ENCODE measurements at regions not wholly inside any gene's neighbourhood (a gene's known extent, or its start where the extent isn't known, plus 50 kb on each side); places are given as distances from the start of the nearest gene placed in this dataset.

- no peak for DNase-seq
These were observed 152.1 kb downstream of the PTGER3 start for GRCh38 chr1:70895531-70895930.

GRCh38 chr1:70896224-70896623, 151.4 kb downstream of the PTGER3 start:
- peak; percentile 47 for DNase-seq

GRCh38 chr1:70897273-70897672, 150.3 kb downstream of the PTGER3 start:
- DNase-seq: no peak

GRCh38 chr1:70899735-70900134, 147.9 kb downstream of the PTGER3 start:
- DNase-seq: no peak

- DNase-seq: no peak
These were observed 145.4 kb downstream of the PTGER3 start for GRCh38 chr1:70902211-70902610.

- DNase-seq: peak; percentile 55
These were observed 140.8 kb downstream of the PTGER3 start for GRCh38 chr1:70906800-70907199.

GRCh38 chr1:70907563-70908310, 139.9 kb downstream of the PTGER3 start:
- DNase-seq: no peak

- peak; percentile 70 for DNase-seq
These were observed 138.3 kb downstream of the PTGER3 start for GRCh38 chr1:70909262-70909822.

GRCh38 chr1:70910013-70910412, 137.6 kb downstream of the PTGER3 start:
- peak; percentile 41 for DNase-seq

GRCh38 chr1:70911861-70912260, 135.8 kb downstream of the PTGER3 start:
- no peak for DNase-seq

- DNase-seq: no peak
These were observed 133.4 kb downstream of the PTGER3 start for GRCh38 chr1:70914224-70914623.

- DNase-seq: no peak
These were observed 132.2 kb downstream of the PTGER3 start for GRCh38 chr1:70915258-70916033.

- DNase-seq: peak; percentile 26
These were observed 131.6 kb downstream of the PTGER3 start for GRCh38 chr1:70916034-70916427.

- no peak for DNase-seq
These were observed 127.8 kb downstream of the PTGER3 start for GRCh38 chr1:70919706-70920323.

Data from hematopoietic multipotent progenitor cell treated with erythropoietin and hydrocortisone succinate and interleukin-3 and kit ligand, for 6 days (in vitro differentiated cells).